ENCODE measurements at regions not wholly inside any gene's neighbourhood (a gene's known extent, or its start where the extent isn't known, plus 50 kb on each side); places are given as distances from the start of the nearest gene placed in this dataset.

DNA sequence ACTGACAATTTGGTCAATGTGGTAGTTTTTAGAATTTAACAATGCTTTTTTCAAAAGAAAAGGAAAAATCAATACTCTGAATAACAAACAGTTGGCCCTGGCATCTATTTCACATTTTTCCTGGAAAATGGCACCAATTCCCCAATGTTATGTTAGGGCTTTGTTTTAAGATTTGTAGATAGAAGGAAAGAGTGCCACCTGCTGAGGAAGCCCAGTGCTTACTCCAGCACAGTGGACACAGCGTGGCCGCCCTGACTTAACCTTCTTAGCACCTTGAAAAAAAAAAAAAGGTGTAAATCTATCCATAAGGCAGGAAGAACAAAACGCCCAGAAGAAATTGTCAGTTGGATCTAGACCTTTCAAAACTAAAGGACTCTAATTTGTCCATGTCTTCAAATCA lies 110.7 kb upstream of the CNTN4 start (continued):
- TF ChIP-seq, protein P1, sequence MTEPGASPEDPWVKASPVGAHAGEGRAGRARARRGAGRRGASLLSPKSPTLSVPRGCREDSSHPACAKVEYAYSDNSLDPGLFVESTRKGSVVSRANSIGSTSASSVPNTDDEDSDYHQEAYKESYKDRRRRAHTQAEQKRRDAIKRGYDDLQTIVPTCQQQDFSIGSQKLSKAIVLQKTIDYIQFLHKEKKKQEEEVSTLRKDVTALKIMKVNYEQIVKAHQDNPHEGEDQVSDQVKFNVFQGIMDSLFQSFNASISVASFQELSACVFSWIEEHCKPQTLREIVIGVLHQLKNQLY (CRISPR knock-in tag; conservative IDR thresholded peaks at IDR 0.05): no peak

DNA sequence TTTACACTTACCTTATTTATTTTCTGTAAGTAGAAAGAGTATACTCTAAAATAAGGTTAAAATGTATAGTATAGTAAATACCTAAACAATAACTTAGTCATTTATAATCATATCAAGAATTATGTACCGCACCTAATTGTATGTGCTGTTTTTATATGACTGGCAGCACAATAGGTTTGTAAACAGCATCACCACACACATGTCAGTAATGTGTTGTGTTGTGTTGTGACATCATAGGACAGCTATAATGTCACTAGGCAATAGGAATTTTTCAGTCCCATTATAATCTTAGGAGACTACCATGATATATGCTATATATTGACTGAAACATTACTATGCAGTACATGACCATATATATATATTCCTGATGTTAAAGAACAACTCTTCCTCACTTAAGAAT lies 99.9 kb upstream of the CNTN4 start:
- no peak for TF ChIP-seq ZNF668 (CRISPR knock-in tag; IDR thresholded peaks at IDR 0.05)
- TF ChIP-seq, protein P2, sequence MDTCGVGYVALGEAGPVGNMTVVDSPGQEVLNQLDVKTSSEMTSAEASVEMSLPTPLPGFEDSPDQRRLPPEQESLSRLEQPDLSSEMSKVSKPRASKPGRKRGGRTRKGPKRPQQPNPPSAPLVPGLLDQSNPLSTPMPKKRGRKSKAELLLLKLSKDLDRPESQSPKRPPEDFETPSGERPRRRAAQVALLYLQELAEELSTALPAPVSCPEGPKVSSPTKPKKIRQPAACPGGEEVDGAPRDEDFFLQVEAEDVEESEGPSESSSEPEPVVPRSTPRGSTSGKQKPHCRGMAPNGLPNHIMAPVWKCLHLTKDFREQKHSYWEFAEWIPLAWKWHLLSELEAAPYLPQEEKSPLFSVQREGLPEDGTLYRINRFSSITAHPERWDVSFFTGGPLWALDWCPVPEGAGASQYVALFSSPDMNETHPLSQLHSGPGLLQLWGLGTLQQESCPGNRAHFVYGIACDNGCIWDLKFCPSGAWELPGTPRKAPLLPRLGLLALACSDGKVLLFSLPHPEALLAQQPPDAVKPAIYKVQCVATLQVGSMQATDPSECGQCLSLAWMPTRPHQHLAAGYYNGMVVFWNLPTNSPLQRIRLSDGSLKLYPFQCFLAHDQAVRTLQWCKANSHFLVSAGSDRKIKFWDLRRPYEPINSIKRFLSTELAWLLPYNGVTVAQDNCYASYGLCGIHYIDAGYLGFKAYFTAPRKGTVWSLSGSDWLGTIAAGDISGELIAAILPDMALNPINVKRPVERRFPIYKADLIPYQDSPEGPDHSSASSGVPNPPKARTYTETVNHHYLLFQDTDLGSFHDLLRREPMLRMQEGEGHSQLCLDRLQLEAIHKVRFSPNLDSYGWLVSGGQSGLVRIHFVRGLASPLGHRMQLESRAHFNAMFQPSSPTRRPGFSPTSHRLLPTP (IDR thresholded peaks at IDR 0.05; ENCODE audit: borderline replicate concordance, extremely low read depth, insufficient read length): no peak
- TF ChIP-seq DMBX1 (CRISPR knock-in tag; IDR thresholded peaks at IDR 0.05; ENCODE audit: borderline replicate concordance): no peak
- WGBS (ENCODE audit: insufficient coverage, low coverage, missing lambda C conversion rate): 0% methylated on average over 1 of the region's 1 CpG
- Histone ChIP-seq H3K27me3 (ENCODE audit: control insufficient read depth in 2 of 2, insufficient read depth in 2 of 2, low read length in 2 of 2) (no peaks in the 10 kb centered on the region), H3K4me2 (ENCODE audit: insufficient read depth, low read length) (no peak overlapping the region), H3K79me2 (ENCODE audit: control insufficient read depth, insufficient read depth, low read length) (no peaks in the 10 kb centered on the region), H3K4me3 (no peak overlapping the region), H4K20me1 (replicated peaks; ENCODE audit: control insufficient read depth, insufficient read depth, low read length) (no peaks in the 10 kb centered on the region), H2AFZ (ENCODE audit: low read depth, low read length) (no peak overlapping the region), H3K9me1 (ENCODE audit: control insufficient read depth, insufficient read depth, low read length) (no peaks in the 10 kb centered on the region), H3K9me3 (replicated peaks; ENCODE audit: control insufficient read depth, insufficient read depth, low read depth, low read length) (no peaks in the 10 kb centered on the region), H3K9ac (ENCODE audit: insufficient read depth in 1 of 2, low read depth in 2 of 2, low read length in 2 of 2) (no peak overlapping the region), H3K4me1 (replicated peaks in 1 of 2; ENCODE audit: control insufficient read depth in 2 of 2, insufficient read depth in 2 of 2, low read length in 2 of 2) (no peaks in the 10 kb centered on the region), H3K27ac (ENCODE audit: extremely low read depth, low read depth, low read length) (no peak overlapping the region), H3K36me3 (ENCODE audit: control insufficient read depth, insufficient read depth, low read length) (no peaks in the 10 kb centered on the region)
- CTCF ChIA-PET (ENCODE audit: low intra/inter-chr PET ratio): no interaction called here
- POLR2A ChIA-PET: no interaction called here
- intact Hi-C loops (cut with micrococcal nuclease) (no loop called here), in situ Hi-C loops (cut with MboI) (no loop called here)
- no peak for ATAC-seq
- no peak for DNase-seq (ENCODE audit: extremely low read depth in 1 of 4, low spot score in 3 of 4)
- no peak for FAIRE-seq
- no TSS peak for BruUV-seq (replicated peaks)
